SKM-1 (cell line): ENCODE measurements at regions not wholly inside any gene's neighbourhood (a gene's known extent, or its start where the extent isn't known, plus 50 kb on each side); places are given as distances from the start of the nearest gene placed in this dataset.

Source experiments
- DNase-seq: peaks from one replicate; lab custom pipeline; 2025; ENCODE audit not compliant: unreplicated experiment; lab: John Stamatoyannopoulos, UW

GRCh38 chr4:26067035-26067434 is 153.0 kb downstream of the SMIM20 start:
- DNase-seq, result no peak

- DNase-seq, result peak; percentile 45
These were observed 155.2 kb downstream of the SMIM20 start for GRCh38 chr4:26069218-26069617.

GRCh38 chr4:26071688-26072087 is 157.7 kb downstream of the SMIM20 start:
- DNase-seq, result no peak

GRCh38 chr4:26073886-26074560 is 160.0 kb downstream of the SMIM20 start:
- no peak for DNase-seq

- peak; percentile 78 for DNase-seq
These were observed 160.9 kb downstream of the SMIM20 start for GRCh38 chr4:26074712-26075430.

GRCh38 chr4:26075583-26075982 is 161.6 kb downstream of the SMIM20 start:
- DNase-seq, result no peak

GRCh38 chr4:26076000-26076587 is 162.1 kb downstream of the SMIM20 start:
- peak; percentile 88 for DNase-seq

GRCh38 chr4:26076896-26077295 is 162.9 kb downstream of the SMIM20 start:
- no peak for DNase-seq

GRCh38 chr4:26077756-26078155 is 163.7 kb downstream of the SMIM20 start:
- no peak for DNase-seq

GRCh38 chr4:26080870-26081628 is 167.0 kb downstream of the SMIM20 start:
- no peak for DNase-seq

GRCh38 chr4:26081795-26082498 is 167.9 kb downstream of the SMIM20 start:
- DNase-seq, result no peak

GRCh38 chr4:26082565-26082964 is 168.5 kb downstream of the SMIM20 start:
- DNase-seq, result no peak

- DNase-seq, result no peak
These were observed 170.0 kb downstream of the SMIM20 start for GRCh38 chr4:26083987-26084386.

- no peak for DNase-seq
These were observed 170.4 kb downstream of the SMIM20 start for GRCh38 chr4:26084414-26084813.

GRCh38 chr4:26085551-26085950 is 171.5 kb downstream of the SMIM20 start:
- DNase-seq, result no peak

- no peak for DNase-seq
These were observed 172.8 kb downstream of the SMIM20 start for GRCh38 chr4:26086621-26087441.

- no peak for DNase-seq
These were observed 174.5 kb downstream of the SMIM20 start for GRCh38 chr4:26088433-26088928.

GRCh38 chr4:26093551-26093950 is 179.5 kb downstream of the SMIM20 start:
- no peak for DNase-seq

GRCh38 chr4:26094076-26094475 is 180.1 kb downstream of the SMIM20 start:
- no peak for DNase-seq

GRCh38 chr4:26094911-26095310 is 180.9 kb downstream of the SMIM20 start:
- DNase-seq, result no peak
